HG02885 (cell line): ENCODE measurements at regions not wholly inside any gene's neighbourhood (a gene's known extent, or its start where the extent isn't known, plus 50 kb on each side); places are given as distances from the start of the nearest gene placed in this dataset.
"Not testable (repeated sequence)": the region's sequence is repeated elsewhere in the genome, so short reads cannot be mapped to it uniquely, and the experiment has no call there.

Source experiments
- ATAC-seq: cut with Tn5 transposase; IDR thresholded peaks from one replicate; pipeline ENCODE4 v1.9.1; 2021; ENCODE audit warnings: mild to moderate bottlenecking; ENCODE audit not compliant: unreplicated experiment, poor library complexity

GRCh38 chr16:72729552-72729951, 318.4 kb downstream of the ZFHX3 start:
- ATAC-seq: not testable (repeated sequence)

- ATAC-seq: no peak
Measured at GRCh38 chr16:72728516-72728915, 319.4 kb downstream of the ZFHX3 start.

GRCh38 chr16:72727565-72727964, 320.4 kb downstream of the ZFHX3 start:
- ATAC-seq: no peak

- ATAC-seq: no peak
Measured at GRCh38 chr16:72725643-72726042, 322.3 kb downstream of the ZFHX3 start.

GRCh38 chr16:72723781-72724180, 324.1 kb downstream of the ZFHX3 start:
- ATAC-seq: no peak

GRCh38 chr16:72722552-72722951, 325.4 kb downstream of the ZFHX3 start:
- ATAC-seq: no peak

GRCh38 chr16:72721981-72722380, 325.9 kb downstream of the ZFHX3 start:
- no peak for ATAC-seq

- no peak for ATAC-seq
Measured at GRCh38 chr16:72715267-72715666, 332.7 kb downstream of the ZFHX3 start.

GRCh38 chr16:72711823-72712222, 336.1 kb downstream of the ZFHX3 start:
- ATAC-seq: no peak

- ATAC-seq: no peak
Measured at GRCh38 chr16:72705801-72706200, 342.1 kb downstream of the ZFHX3 start.

- no peak for ATAC-seq
Measured at GRCh38 chr16:72704746-72705372, 343.1 kb downstream of the ZFHX3 start.

- no peak for ATAC-seq
Measured at GRCh38 chr16:72689851-72690250, 358.1 kb downstream of the ZFHX3 start.

- no peak for ATAC-seq
Measured at GRCh38 chr16:72680732-72681131, 367.2 kb downstream of the ZFHX3 start.

- no peak for ATAC-seq
Measured at GRCh38 chr16:72679856-72680255, 368.1 kb downstream of the ZFHX3 start.

GRCh38 chr16:72677662-72678447, 370.1 kb downstream of the ZFHX3 start:
- ATAC-seq: no peak

- no peak for ATAC-seq
Measured at GRCh38 chr16:72673118-72673517, 374.8 kb downstream of the ZFHX3 start.

GRCh38 chr16:72666267-72666666, 381.7 kb downstream of the ZFHX3 start:
- ATAC-seq: no peak

- no peak for ATAC-seq
Measured at GRCh38 chr16:72665701-72666100, 382.2 kb downstream of the ZFHX3 start.

GRCh38 chr16:72664509-72665408, 383.2 kb downstream of the ZFHX3 start:
- ATAC-seq: peak; percentile 100

GRCh38 chr16:72664056-72664508, 383.8 kb downstream of the ZFHX3 start:
- no peak for ATAC-seq
